ENCODE measurements at regions not wholly inside any gene's neighbourhood (a gene's known extent, or its start where the extent isn't known, plus 50 kb on each side); places are given as distances from the start of the nearest gene placed in this dataset.

DNA sequence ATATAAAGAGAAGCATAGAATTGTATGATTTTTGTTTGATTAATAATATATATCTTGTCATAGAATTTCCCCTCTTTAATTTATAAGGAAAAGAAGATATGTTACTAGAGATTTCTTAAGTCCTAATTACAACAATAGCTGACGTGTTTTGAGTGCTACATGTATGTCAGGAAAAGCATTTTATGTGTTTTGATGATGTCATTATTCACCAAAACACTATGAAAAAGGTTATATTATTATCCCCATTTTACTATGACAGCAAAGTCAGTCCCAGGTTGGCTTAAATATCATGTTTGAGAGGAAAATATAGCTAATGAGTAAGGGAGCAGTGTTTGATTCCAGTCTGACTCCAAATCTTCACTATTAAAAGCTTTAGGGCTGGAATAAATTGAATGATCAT, 428.4 kb upstream of the GOLIM4 start:
- intact Hi-C loops (cut with micrococcal nuclease): no loop called here
- CTCF ChIA-PET: no interaction called here
- Mint-ChIP-seq H3K9me3 (no peaks in the 10 kb centered on the region), H3K27ac (no peak overlapping the region), H3K4me3 (no peak overlapping the region), H3K36me3 (ENCODE audit: low read depth) (no peaks in the 10 kb centered on the region), H3K27me3 (no peaks in the 10 kb centered on the region), H3K4me1 (no peaks in the 10 kb centered on the region)
- ATAC-seq (ENCODE audit: low read depth) (no peak), DNase-seq (no peak)
- POLR2A ChIA-PET: no interaction called here
- TF ChIP-seq, protein P1, sequence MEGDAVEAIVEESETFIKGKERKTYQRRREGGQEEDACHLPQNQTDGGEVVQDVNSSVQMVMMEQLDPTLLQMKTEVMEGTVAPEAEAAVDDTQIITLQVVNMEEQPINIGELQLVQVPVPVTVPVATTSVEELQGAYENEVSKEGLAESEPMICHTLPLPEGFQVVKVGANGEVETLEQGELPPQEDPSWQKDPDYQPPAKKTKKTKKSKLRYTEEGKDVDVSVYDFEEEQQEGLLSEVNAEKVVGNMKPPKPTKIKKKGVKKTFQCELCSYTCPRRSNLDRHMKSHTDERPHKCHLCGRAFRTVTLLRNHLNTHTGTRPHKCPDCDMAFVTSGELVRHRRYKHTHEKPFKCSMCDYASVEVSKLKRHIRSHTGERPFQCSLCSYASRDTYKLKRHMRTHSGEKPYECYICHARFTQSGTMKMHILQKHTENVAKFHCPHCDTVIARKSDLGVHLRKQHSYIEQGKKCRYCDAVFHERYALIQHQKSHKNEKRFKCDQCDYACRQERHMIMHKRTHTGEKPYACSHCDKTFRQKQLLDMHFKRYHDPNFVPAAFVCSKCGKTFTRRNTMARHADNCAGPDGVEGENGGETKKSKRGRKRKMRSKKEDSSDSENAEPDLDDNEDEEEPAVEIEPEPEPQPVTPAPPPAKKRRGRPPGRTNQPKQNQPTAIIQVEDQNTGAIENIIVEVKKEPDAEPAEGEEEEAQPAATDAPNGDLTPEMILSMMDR (IDR thresholded peaks at IDR 0.05): no peak

DNA sequence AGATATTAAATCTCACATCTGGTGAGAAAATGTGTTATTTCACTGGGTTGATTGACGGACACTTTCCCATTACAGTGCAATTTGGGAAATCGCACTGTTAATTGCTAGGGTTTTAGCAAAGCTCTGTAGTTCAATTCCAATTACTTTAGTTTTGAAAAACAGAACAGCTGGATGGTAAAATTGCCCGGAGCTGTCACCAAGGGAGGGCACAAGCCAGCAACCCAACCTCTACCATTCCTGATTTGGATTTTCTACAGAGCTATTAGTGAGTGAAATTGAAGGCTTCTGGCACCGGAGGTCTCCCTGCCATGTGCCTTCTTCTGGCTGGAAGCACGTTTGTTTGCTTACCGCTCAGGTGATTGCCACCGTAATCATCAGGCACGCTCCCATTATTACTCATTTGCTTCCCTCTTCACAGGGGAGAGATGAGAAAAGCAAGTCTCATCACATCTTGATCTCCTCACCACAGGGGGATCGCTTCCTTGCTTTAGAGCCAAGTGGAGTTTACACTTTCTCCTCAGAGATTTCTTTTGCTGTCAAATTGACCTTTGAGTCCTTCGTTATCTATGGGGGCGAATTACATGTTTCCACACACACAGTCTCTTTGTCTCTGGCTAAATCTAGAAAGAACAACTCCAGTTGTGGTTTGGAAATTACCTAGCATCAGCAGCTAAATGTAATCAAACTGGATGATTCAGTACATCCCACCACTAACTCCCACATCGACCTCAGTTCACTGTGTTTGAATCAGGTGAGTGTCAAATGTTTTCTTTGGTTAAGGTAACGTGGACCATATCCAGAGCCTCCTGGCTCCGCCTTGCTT, 421.7 kb upstream of the GOLIM4 start:
- POLR2A ChIA-PET: no interaction called here
- no peaks in the 10 kb centered on the region for H3K4me1 Mint-ChIP-seq
- intact Hi-C loops (cut with micrococcal nuclease): loop anchor here (10.0 kb wide), 1 partner anchor 1147 kb away; the partner anchor contains the start of gene MECOM
- CTCF ChIA-PET: no interaction called here
- no peaks in the 10 kb centered on the region for H3K9me3 Mint-ChIP-seq
- DNase-seq (no peak), ATAC-seq (ENCODE audit: low read depth) (no peak)
- no peak overlapping the region for H3K4me3 Mint-ChIP-seq
- no peaks in the 10 kb centered on the region for H3K36me3 Mint-ChIP-seq (ENCODE audit: low read depth)
- H3K27ac Mint-ChIP-seq: no peak overlapping the region
- no peaks in the 10 kb centered on the region for H3K27me3 Mint-ChIP-seq
- TF ChIP-seq, protein P1 (IDR thresholded peaks at IDR 0.05): no peak

- H3K9me3 Mint-ChIP-seq: no peaks in the 10 kb centered on the region
- ChIA-PET CTCF (no interaction called here), POLR2A (no interaction called here)
- no peaks in the 10 kb centered on the region for H3K27me3 Mint-ChIP-seq
- DNase-seq (no peak), ATAC-seq (ENCODE audit: low read depth) (no peak)
- TF ChIP-seq, protein P1 (IDR thresholded peaks at IDR 0.05): no peak
- H3K4me3 Mint-ChIP-seq: no peak overlapping the region
- no peak overlapping the region for H3K27ac Mint-ChIP-seq
- intact Hi-C loops (cut with micrococcal nuclease): loop anchor here (10.0 kb wide), 1 partner anchor 1151 kb away; the partner anchor contains the start of gene MECOM
- H3K36me3 Mint-ChIP-seq (ENCODE audit: low read depth): no peaks in the 10 kb centered on the region
- H3K4me1 Mint-ChIP-seq: no peaks in the 10 kb centered on the region
Measured at GRCh38 chr3:168514252-168514651, 418.5 kb upstream of the GOLIM4 start.

GRCh38 chr3:168512802-168513201, 417.1 kb upstream of the GOLIM4 start:
- ChIA-PET POLR2A (no interaction called here), CTCF (no interaction called here)
- DNase-seq (no peak), ATAC-seq (ENCODE audit: low read depth) (no peak)
- Mint-ChIP-seq H3K4me1 (no peaks in the 10 kb centered on the region), H3K27ac (no peak overlapping the region), H3K27me3 (no peaks in the 10 kb centered on the region), H3K9me3 (no peaks in the 10 kb centered on the region), H3K36me3 (ENCODE audit: low read depth) (no peaks in the 10 kb centered on the region), H3K4me3 (no peak overlapping the region)
- TF ChIP-seq, protein P1 (IDR thresholded peaks at IDR 0.05): no peak
- intact Hi-C loops (cut with micrococcal nuclease): loop anchor here (10.0 kb wide), 1 partner anchor 1152 kb away; the partner anchor contains the start of gene MECOM

- H3K4me1 Mint-ChIP-seq: no peaks in the 10 kb centered on the region
- no peak overlapping the region for H3K27ac Mint-ChIP-seq
- no peaks in the 10 kb centered on the region for H3K27me3 Mint-ChIP-seq
- H3K4me3 Mint-ChIP-seq: no peak overlapping the region
- H3K36me3 Mint-ChIP-seq (ENCODE audit: low read depth): no peaks in the 10 kb centered on the region
- no peaks in the 10 kb centered on the region for H3K9me3 Mint-ChIP-seq
- DNase-seq (no peak), ATAC-seq (ENCODE audit: low read depth) (no peak)
- intact Hi-C loops (cut with micrococcal nuclease): loop anchor here (10.0 kb wide), 1 partner anchor 1153 kb away; the partner anchor contains the start of gene MECOM
- ChIA-PET POLR2A (no interaction called here), CTCF (no interaction called here)
- TF ChIP-seq, protein P1 (IDR thresholded peaks at IDR 0.05): no peak
Measured at GRCh38 chr3:168511428-168512014, 415.8 kb upstream of the GOLIM4 start.
